HFFc6 (cell line): ENCODE measurements at regions not wholly inside any gene's neighbourhood (a gene's known extent, or its start where the extent isn't known, plus 50 kb on each side); places are given as distances from the start of the nearest gene placed in this dataset.

ENCODE experiments used
- DNase-seq: peaks from one replicate; pipeline ENCODE4 v3.0.0-alpha.2; 2018
- H3K27ac Mint-ChIP-seq: 2 replicates; pipeline ENCODE4 v1.8.0; 2020; ENCODE audit warnings: mild to moderate bottlenecking, mixed read lengths
- H3K27me3 Mint-ChIP-seq: 2 replicates; pipeline ENCODE4 v1.8.0; 2021; ENCODE audit warnings: mild to moderate bottlenecking, moderate library complexity, mixed read lengths; ENCODE audit not compliant: insufficient read depth
- H3K36me3 Mint-ChIP-seq: 2 replicates; pipeline ENCODE4 v1.8.0; 2021; ENCODE audit warnings: low read depth, mixed read lengths
- H3K4me1 Mint-ChIP-seq: 2 replicates; pipeline ENCODE4 v1.8.0; 2020; ENCODE audit warnings: low read depth, mixed read lengths
- H3K4me3 Mint-ChIP-seq: 2 replicates; pipeline ENCODE4 v1.8.0; 2020; ENCODE audit warnings: mild to moderate bottlenecking, moderate library complexity, mixed read lengths
- H3K9me3 Mint-ChIP-seq: 2 replicates; pipeline ENCODE4 v1.8.0; 2020; ENCODE audit warnings: mild to moderate bottlenecking, mixed read lengths
- TF ChIP-seq, protein P1 (sequence below): fragments of 200-600 bp; sonication (generic); IDR thresholded peaks from 2 replicates; pipeline ENCODE4 v1.5.0; 2021; ENCODE audit warnings: antibody characterized with exemption, mild to moderate bottlenecking

DNA sequence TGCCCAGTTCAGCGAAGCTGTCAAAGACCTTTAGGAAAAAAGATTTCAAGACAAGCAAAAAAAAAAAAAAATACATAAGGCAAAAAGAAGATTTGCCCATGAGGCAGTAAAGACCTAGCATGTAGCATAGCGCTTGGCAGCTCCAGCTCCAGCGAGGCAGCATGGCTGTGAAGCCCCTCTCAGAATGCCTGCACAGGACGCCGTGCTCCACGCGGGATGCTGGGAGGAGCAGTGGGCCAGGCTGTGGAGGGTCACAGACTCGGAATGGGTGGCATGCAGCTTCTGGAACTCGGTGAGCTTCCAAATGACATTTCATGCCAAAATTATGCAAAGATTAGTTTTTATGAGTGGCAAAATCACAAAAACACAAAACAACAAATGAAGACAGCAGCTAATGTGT is 267.3 kb downstream of the ZNF516 start:
- H3K36me3 Mint-ChIP-seq: no peaks in the 10 kb centered on the region
- TF ChIP-seq, protein P1, sequence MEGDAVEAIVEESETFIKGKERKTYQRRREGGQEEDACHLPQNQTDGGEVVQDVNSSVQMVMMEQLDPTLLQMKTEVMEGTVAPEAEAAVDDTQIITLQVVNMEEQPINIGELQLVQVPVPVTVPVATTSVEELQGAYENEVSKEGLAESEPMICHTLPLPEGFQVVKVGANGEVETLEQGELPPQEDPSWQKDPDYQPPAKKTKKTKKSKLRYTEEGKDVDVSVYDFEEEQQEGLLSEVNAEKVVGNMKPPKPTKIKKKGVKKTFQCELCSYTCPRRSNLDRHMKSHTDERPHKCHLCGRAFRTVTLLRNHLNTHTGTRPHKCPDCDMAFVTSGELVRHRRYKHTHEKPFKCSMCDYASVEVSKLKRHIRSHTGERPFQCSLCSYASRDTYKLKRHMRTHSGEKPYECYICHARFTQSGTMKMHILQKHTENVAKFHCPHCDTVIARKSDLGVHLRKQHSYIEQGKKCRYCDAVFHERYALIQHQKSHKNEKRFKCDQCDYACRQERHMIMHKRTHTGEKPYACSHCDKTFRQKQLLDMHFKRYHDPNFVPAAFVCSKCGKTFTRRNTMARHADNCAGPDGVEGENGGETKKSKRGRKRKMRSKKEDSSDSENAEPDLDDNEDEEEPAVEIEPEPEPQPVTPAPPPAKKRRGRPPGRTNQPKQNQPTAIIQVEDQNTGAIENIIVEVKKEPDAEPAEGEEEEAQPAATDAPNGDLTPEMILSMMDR: no peak

DNA sequence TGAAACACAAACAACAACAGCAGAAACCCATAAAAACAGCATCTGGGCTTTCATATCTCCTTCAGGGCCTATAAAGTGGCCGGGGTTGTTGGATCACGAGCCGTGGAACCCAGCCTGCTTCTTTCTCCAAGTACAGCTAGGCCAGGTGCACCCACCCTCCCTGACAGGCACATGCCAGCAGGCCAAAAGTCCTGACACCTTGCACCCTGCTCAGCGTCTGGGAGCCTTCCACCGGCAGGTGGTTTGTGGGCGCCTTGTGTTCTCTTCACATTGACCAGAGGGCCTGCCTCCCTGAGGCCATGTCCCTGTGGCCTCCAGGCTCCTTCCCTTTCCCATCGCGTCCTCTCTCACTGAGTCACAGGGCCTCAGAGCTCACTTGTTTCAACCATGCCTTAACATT is 271.6 kb downstream of the ZNF516 start:
- no peaks in the 10 kb centered on the region for H3K9me3 Mint-ChIP-seq
- TF ChIP-seq, protein P1: no peak

More for the DNA sequence above, 267.3 kb downstream of the ZNF516 start:
- no peaks in the 10 kb centered on the region; the same call in 1 of the 2 replicates for H3K4me1 Mint-ChIP-seq
- no peak overlapping the region for H3K27ac Mint-ChIP-seq
- peaks cover 10% of the 10 kb centered on the region; the same call in 1 of the 2 replicates for H3K9me3 Mint-ChIP-seq
- H3K27me3 Mint-ChIP-seq: peaks cover 9% of the 10 kb centered on the region
- DNase-seq: no peak
- H3K4me3 Mint-ChIP-seq: no peak overlapping the region

DNA sequence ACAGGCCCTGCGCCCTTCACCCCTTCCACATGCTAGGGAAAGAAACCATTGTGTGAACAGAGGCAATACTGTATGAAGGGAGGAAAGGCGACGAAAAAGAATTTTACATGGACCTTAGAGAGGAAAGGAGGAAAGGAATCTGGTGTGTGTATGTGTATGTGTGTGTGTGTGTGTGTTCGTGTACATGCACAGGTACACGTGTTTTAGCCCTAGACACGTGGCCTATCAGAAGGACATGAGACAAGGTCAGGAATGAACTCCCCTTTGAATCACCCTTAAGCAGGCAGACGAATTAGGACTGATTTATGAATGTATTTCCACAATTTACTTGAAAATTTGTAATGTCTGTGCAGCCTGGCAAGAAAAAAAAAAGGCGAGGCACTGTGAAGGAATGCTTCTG is 276.0 kb downstream of the ZNF516 start:
- Mint-ChIP-seq H3K4me1 (no peaks in the 10 kb centered on the region), H3K27ac (no peak overlapping the region), H3K9me3 (no peaks in the 10 kb centered on the region; the same call in 1 of the 2 replicates), H3K27me3 (peaks cover 8% of the 10 kb centered on the region), H3K36me3 (no peaks in the 10 kb centered on the region), H3K4me3 (no peak overlapping the region)
- TF ChIP-seq, protein P1: no peak
- no peak for DNase-seq

More for the DNA sequence above, 271.6 kb downstream of the ZNF516 start:
- Mint-ChIP-seq H3K27ac (no peak overlapping the region), H3K4me1 (no peaks in the 10 kb centered on the region), H3K27me3 (peaks cover 6% of the 10 kb centered on the region), H3K36me3 (no peaks in the 10 kb centered on the region), H3K4me3 (no peak overlapping the region)
- DNase-seq: no peak

DNA sequence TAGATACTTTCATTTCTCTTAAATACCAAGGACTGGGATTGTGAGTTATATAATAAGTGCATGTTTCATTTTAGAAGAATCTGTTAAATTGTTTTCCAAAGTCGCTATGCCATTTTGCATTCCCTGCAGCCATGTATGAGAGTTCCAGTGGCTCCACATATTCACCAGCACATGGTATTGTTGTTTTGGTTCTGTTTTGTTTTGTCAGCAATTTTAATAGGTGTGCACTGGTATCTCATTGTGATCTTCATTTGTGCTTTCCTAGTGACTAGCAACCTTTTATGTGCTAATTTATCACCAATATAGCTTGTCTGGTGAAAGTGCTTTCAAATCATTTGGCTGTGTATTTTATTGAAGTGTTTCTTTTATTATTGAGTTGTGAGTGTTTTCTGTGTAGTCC is 278.9 kb downstream of the ZNF516 start:
- no peak for DNase-seq
- no peaks in the 10 kb centered on the region for H3K36me3 Mint-ChIP-seq
- peaks cover 10% of the 10 kb centered on the region for H3K27me3 Mint-ChIP-seq
- H3K4me1 Mint-ChIP-seq: no peaks in the 10 kb centered on the region
- no peak overlapping the region for H3K27ac Mint-ChIP-seq
- H3K4me3 Mint-ChIP-seq: no peak overlapping the region
- no peaks in the 10 kb centered on the region; the same call in 1 of the 2 replicates for H3K9me3 Mint-ChIP-seq
- TF ChIP-seq, protein P1: no peak

DNA sequence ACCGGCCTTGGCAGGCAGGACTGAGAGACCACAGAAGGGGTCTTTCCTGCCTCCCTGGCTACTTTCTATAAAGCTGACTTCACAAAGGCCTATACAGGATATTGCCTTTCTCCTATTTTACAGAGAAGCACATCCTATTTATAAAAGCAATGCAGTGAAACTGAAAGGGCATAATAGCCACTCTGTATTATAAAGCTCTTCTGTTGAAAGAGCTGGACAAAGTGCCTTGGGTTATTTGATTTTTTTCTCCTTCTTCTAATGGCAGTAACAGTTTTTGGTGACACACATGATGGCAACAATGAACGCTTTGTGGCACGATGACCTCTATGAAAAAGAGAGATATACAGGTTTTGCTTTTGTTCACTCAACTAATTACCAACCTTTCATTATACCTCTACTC is 281.1 kb downstream of the ZNF516 start:
- H3K36me3 Mint-ChIP-seq: no peaks in the 10 kb centered on the region
- TF ChIP-seq, protein P1: no peak
- peaks cover 11% of the 10 kb centered on the region for H3K4me1 Mint-ChIP-seq
- H3K27me3 Mint-ChIP-seq: peaks cover 5% of the 10 kb centered on the region
- no peak for DNase-seq
- H3K9me3 Mint-ChIP-seq: no peaks in the 10 kb centered on the region; the same call in 1 of the 2 replicates
- H3K27ac Mint-ChIP-seq: no peak overlapping the region
- no peak overlapping the region for H3K4me3 Mint-ChIP-seq

DNA sequence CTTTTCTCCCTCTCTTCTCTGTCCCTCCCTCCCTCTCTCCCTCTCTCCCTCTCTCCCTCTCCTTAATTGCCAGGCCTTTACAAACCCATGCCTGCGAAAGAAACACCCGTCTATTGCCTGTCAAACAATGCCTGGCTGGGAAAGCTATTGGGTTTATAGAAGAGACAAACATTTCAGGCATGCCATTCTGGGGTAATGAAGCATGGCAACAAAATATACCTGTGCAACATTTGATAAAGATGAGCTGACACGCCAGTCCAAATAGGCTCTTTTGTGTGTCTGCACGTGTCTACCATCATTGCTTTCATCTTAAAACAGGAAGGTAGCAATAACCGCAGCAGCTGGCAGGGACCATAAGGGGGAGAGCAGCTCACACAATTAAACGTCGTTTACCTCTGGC is 282.1 kb downstream of the ZNF516 start:
- DNase-seq: no peak
- no peaks in the 10 kb centered on the region; the same call in 1 of the 2 replicates for H3K9me3 Mint-ChIP-seq
- H3K36me3 Mint-ChIP-seq: no peaks in the 10 kb centered on the region
- TF ChIP-seq, protein P1: no peak
- H3K4me3 Mint-ChIP-seq: no peak overlapping the region
- H3K4me1 Mint-ChIP-seq: peaks cover 14% of the 10 kb centered on the region
- no peak overlapping the region for H3K27ac Mint-ChIP-seq
- H3K27me3 Mint-ChIP-seq: peaks cover 5% of the 10 kb centered on the region
